Fibroblast of lung (primary cell): ENCODE measurements at regions not wholly inside any gene's neighbourhood (a gene's known extent, or its start where the extent isn't known, plus 50 kb on each side); places are given as distances from the start of the nearest gene placed in this dataset.
"Not testable (repeated sequence)": the region's sequence is repeated elsewhere in the genome, so short reads cannot be mapped to it uniquely, and the experiment has no call there.

Experiments
- DNase-seq, 2 donors: peaks; one replicate each; pipeline versions ENCODE4 v3.0.0 to v3.0.0-alpha.2; 2010; ENCODE audit warnings: low read depth in 2 of 2
- H2AFZ ChIP-seq: 2 replicates; pipeline ENCODE4 v1.5.1; 2012; ENCODE audit warnings: low read length, control low read depth, inconsistent platforms
- H3K27ac ChIP-seq: 2 replicates; pipeline ENCODE4 v1.5.1; 2011; ENCODE audit warnings: low read length, control low read depth; ENCODE audit not compliant: insufficient read depth
- H3K27me3 ChIP-seq: 2 replicates; pipeline ENCODE4 v1.5.1; 2011; ENCODE audit warnings: mild to moderate bottlenecking, low read length; ENCODE audit not compliant: control insufficient read depth, insufficient read depth
- H3K36me3 ChIP-seq: 2 replicates; pipeline ENCODE4 v1.5.1; 2011; ENCODE audit warnings: low read length; ENCODE audit not compliant: control insufficient read depth, insufficient read depth
- H3K4me1 ChIP-seq: 2 replicates; pipeline ENCODE4 v1.5.1; 2011; ENCODE audit warnings: low read length; ENCODE audit not compliant: control insufficient read depth, insufficient read depth; ENCODE audit errors: extremely low read depth
- H3K4me2 ChIP-seq: 2 replicates; pipeline ENCODE4 v1.5.1; 2011; ENCODE audit warnings: low read length, control low read depth; ENCODE audit not compliant: insufficient read depth; ENCODE audit errors: extremely low read depth
- H3K4me3 ChIP-seq, 4 experiments: fragments of 200-600 bp in 1 of 4; sonication (generic) in 1 of 4; replicated peaks in 1 of 4; 2 replicates each; pipeline ENCODE4 v1.5.1; 2011 to 2016; ENCODE audit warnings: low read length in 4 of 4, low read depth in 3 of 4, mild to moderate bottlenecking in 3 of 4, control low read depth in 2 of 4, inconsistent platforms in 1 of 4, mixed read lengths in 1 of 4; ENCODE audit not compliant: insufficient read depth in 1 of 4; ENCODE audit errors: control extremely low read depth in 1 of 4
- H3K79me2 ChIP-seq: 2 replicates; pipeline ENCODE4 v1.5.1; 2012; ENCODE audit warnings: mild to moderate bottlenecking, low read length, inconsistent platforms; ENCODE audit not compliant: control insufficient read depth, insufficient read depth
- H3K9ac ChIP-seq: 2 replicates; pipeline ENCODE4 v1.5.1; 2011; ENCODE audit warnings: mild to moderate bottlenecking, low read length, control low read depth; ENCODE audit not compliant: insufficient read depth
- H3K9me3 ChIP-seq: 2 replicates; pipeline ENCODE4 v1.5.1; 2012; ENCODE audit warnings: low read depth, low read length; ENCODE audit not compliant: control insufficient read depth, insufficient read depth
- H4K20me1 ChIP-seq: 2 replicates; pipeline ENCODE4 v1.5.1; 2011; ENCODE audit warnings: low read length; ENCODE audit not compliant: control insufficient read depth, insufficient read depth; ENCODE audit errors: extremely low read depth
- EZH2 ChIP-seq: IDR thresholded peaks from 2 replicates; pipeline ENCODE4 v1.5.1; 2012; ENCODE audit warnings: low read length, control low read depth, mild to moderate bottlenecking; ENCODE audit errors: missing control alignments
- TF ChIP-seq, protein P1 (sequence below), 2 donors: IDR thresholded peaks in 1 of 2; conservative IDR thresholded peaks in 1 of 2; 1 replicate in 1 of 2; 2 replicates in 1 of 2; pipeline ENCODE4 v1.5.1; 2011 to 2012; ENCODE audit warnings: low read length in 2 of 2, control low read depth in 1 of 2, inconsistent platforms in 1 of 2, low read depth in 1 of 2, mild to moderate bottlenecking in 1 of 2

DNA sequence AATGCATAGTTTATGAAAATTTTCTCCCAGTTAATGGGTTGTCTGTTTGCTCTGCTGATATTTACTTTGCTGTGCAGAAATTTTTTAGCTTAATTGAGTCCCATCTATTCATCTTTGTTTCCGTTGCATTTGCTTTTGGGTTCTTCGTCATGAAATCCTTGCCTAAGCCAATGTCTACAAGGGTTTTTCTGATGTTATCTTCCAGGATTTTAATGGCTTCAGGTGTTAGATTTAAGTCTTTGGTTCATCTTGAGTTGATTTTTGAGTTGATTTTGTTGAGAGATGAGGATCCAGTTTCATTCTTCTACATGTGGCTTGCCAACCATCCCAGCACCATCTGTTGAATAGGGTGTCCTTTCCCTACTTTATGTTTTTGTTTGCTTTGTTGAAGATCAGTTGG is 85.2 kb downstream of the DRAM2 start:
- Histone ChIP-seq H3K27ac (no peak overlapping the region), H4K20me1 (no peaks in the 10 kb centered on the region), H2AFZ (no peak overlapping the region), H3K4me1 (no peaks in the 10 kb centered on the region), H3K4me3 (no peak overlapping the region), H3K9me3 (no peaks in the 10 kb centered on the region), H3K36me3 (no peaks in the 10 kb centered on the region), H3K9ac (no peak overlapping the region), H3K4me2 (no peak overlapping the region), H3K27me3 (no peaks in the 10 kb centered on the region), H3K79me2 (no peaks in the 10 kb centered on the region)
- TF ChIP-seq EZH2 = no peak
- TF ChIP-seq, protein P1, sequence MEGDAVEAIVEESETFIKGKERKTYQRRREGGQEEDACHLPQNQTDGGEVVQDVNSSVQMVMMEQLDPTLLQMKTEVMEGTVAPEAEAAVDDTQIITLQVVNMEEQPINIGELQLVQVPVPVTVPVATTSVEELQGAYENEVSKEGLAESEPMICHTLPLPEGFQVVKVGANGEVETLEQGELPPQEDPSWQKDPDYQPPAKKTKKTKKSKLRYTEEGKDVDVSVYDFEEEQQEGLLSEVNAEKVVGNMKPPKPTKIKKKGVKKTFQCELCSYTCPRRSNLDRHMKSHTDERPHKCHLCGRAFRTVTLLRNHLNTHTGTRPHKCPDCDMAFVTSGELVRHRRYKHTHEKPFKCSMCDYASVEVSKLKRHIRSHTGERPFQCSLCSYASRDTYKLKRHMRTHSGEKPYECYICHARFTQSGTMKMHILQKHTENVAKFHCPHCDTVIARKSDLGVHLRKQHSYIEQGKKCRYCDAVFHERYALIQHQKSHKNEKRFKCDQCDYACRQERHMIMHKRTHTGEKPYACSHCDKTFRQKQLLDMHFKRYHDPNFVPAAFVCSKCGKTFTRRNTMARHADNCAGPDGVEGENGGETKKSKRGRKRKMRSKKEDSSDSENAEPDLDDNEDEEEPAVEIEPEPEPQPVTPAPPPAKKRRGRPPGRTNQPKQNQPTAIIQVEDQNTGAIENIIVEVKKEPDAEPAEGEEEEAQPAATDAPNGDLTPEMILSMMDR (conservative IDR thresholded peaks at IDR 0.05 in 1 of 2, IDR thresholded peaks at IDR 0.05 in 1 of 2; ENCODE audit: low read depth in 1 of 2, low read length in 2 of 2) = no peak
- no peak for DNase-seq

DNA sequence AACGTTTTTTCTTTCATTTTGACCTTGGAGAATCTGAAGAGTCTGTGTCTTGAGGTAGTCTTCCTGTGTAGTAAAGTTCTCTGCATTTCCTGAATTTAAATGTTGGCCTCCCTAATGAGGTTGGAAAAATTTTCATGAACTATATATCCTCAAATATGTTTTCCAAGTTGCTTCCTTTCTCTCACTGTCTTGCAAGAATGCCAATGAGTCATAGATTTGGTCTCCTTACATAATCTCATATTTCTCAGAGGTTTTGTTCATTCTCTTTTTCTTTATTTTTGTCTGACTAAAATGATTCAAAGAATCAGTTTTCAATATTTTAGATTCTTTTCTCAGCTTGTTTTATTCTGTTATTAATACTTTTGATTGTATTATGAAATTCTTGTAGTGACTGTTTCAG is 87.6 kb downstream of the DRAM2 start:
- Histone ChIP-seq H2AFZ (no peak overlapping the region), H3K27me3 (no peaks in the 10 kb centered on the region), H3K4me2 (no peak overlapping the region), H3K9me3 (no peaks in the 10 kb centered on the region), H3K9ac (no peak overlapping the region), H3K4me3 (no peak overlapping the region), H3K36me3 (no peaks in the 10 kb centered on the region), H4K20me1 (no peaks in the 10 kb centered on the region), H3K79me2 (no peaks in the 10 kb centered on the region), H3K4me1 (no peaks in the 10 kb centered on the region), H3K27ac (no peak overlapping the region)
- no peak for DNase-seq
- TF ChIP-seq, protein P1 (conservative IDR thresholded peaks at IDR 0.05 in 1 of 2, IDR thresholded peaks at IDR 0.05 in 1 of 2; ENCODE audit: low read depth in 1 of 2, low read length in 2 of 2) = no peak
- TF ChIP-seq EZH2 = no peak

DNA sequence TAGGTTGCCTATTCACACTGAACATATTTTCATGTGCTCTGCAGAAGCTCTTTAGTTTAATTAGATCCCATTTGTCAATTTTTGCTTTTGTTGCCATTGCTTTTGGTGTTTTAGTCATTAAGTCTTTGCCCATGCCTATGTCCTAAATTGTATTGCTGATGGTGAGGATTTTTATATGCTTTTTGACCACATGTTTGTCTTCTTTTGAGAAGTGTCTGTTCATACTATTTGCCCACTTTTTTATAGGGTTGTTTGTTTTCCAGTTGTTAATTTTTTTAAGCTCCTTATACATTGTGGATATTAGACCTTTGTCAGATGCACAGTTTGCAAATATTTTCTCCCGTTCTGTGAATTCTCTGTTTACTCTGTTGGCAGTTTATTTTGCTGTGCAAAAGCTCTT is 84.5 kb upstream of the LRIF1 start:
- H3K79me2 ChIP-seq, H3K27me3 ChIP-seq, H3K4me1 ChIP-seq, DNase-seq, H4K20me1 ChIP-seq, H3K9ac ChIP-seq, H3K4me2 ChIP-seq, H3K9me3 ChIP-seq, H3K4me3 ChIP-seq, H3K36me3 ChIP-seq, H2AFZ ChIP-seq, H3K27ac ChIP-seq: not testable (repeated sequence)
